ENCODE measurements at regions not wholly inside any gene's neighbourhood (a gene's known extent, or its start where the extent isn't known, plus 50 kb on each side); places are given as distances from the start of the nearest gene placed in this dataset.

GRCh38 chr4:26039639-26040359, 125.8 kb downstream of the SMIM20 start:
- Histone ChIP-seq H3K4me1 (ENCODE audit: insufficient read depth) (no peaks in the 10 kb centered on the region), H3K36me3 (ENCODE audit: insufficient read depth) (no peaks in the 10 kb centered on the region), H3K4me3 (ENCODE audit: low read depth, low read length) (no peak overlapping the region), H3K27ac (ENCODE audit: low read depth) (no peak overlapping the region)
- DNase-seq (ENCODE audit: extremely low spot score) = no peak
- 59% methylated on average over 9 of the region's 9 CpGs for WGBS

- no peak overlapping the region for H3K4me3 ChIP-seq (ENCODE audit: low read depth, low read length)
- no peak overlapping the region for H3K27ac ChIP-seq (ENCODE audit: low read depth)
- H3K4me1 ChIP-seq (ENCODE audit: insufficient read depth) = no peaks in the 10 kb centered on the region
- DNase-seq (ENCODE audit: extremely low spot score) = no peak
- H3K36me3 ChIP-seq (ENCODE audit: insufficient read depth) = no peaks in the 10 kb centered on the region
- WGBS = 72% methylated on average over 2 of the region's 2 CpGs
Measured at GRCh38 chr4:26044524-26044923, 130.5 kb downstream of the SMIM20 start.

GRCh38 chr4:26044983-26045382, 131.0 kb downstream of the SMIM20 start:
- no peak for DNase-seq (ENCODE audit: extremely low spot score)
- 90% methylated on average over 4 of the region's 4 CpGs for WGBS
- Histone ChIP-seq H3K4me3 (ENCODE audit: low read depth, low read length) (no peak overlapping the region), H3K27ac (ENCODE audit: low read depth) (no peak overlapping the region), H3K4me1 (ENCODE audit: insufficient read depth) (no peaks in the 10 kb centered on the region), H3K36me3 (ENCODE audit: insufficient read depth) (no peaks in the 10 kb centered on the region)

- DNase-seq (ENCODE audit: extremely low spot score) = no peak
- peak overlapping the region; percentile 68 for H3K27ac ChIP-seq (ENCODE audit: low read depth)
- H3K4me1 ChIP-seq (ENCODE audit: insufficient read depth) = no peaks in the 10 kb centered on the region
- H3K36me3 ChIP-seq (ENCODE audit: insufficient read depth) = no peaks in the 10 kb centered on the region
- 90% methylated on average over 5 of the region's 5 CpGs for WGBS
- H3K4me3 ChIP-seq (ENCODE audit: low read depth, low read length) = no peak overlapping the region
Measured at GRCh38 chr4:26047795-26048194, 133.8 kb downstream of the SMIM20 start.

- no peaks in the 10 kb centered on the region for H3K4me1 ChIP-seq (ENCODE audit: insufficient read depth)
- DNase-seq (ENCODE audit: extremely low spot score) = peak; percentile 84
Measured at GRCh38 chr4:26048378-26048882, 134.4 kb downstream of the SMIM20 start.

DNA sequence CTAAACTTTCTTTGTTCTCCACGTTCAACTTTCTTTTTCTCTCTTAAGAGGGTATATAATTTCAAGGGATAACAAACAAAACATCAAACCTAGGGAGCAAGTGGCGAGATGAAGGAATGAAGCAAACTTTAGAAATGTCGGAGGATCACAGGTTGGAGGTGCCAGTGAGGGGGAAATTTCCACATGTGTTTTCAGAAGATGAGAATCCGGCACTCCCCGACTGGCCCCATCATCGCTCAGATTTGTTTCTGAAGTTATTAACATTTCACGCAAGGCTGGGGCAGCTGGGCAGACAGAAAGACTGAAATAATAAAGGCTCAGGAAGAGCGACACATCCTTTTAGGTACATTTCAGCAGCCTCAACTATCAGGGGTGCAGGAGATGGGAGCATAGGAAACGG, 134.9 kb downstream of the SMIM20 start:
- DNase-seq (ENCODE audit: extremely low spot score) = no peak
- no peak overlapping the region for H3K4me3 ChIP-seq (ENCODE audit: low read depth, low read length)
- H3K4me1 ChIP-seq (ENCODE audit: insufficient read depth) = no peaks in the 10 kb centered on the region
- H3K27ac ChIP-seq (ENCODE audit: low read depth) = peak overlapping the region; percentile 61
- WGBS = 58% methylated on average over 9 of the region's 9 CpGs
- no peaks in the 10 kb centered on the region for H3K36me3 ChIP-seq (ENCODE audit: insufficient read depth)

More at GRCh38 chr4:26048378-26048882, 134.4 kb downstream of the SMIM20 start:
- Histone ChIP-seq H3K27ac (ENCODE audit: low read depth) (peak overlapping the region; percentile 68), H3K36me3 (ENCODE audit: insufficient read depth) (no peaks in the 10 kb centered on the region), H3K4me3 (ENCODE audit: low read depth, low read length) (no peak overlapping the region)
- 43% methylated on average over 12 of the region's 12 CpGs for WGBS

DNA sequence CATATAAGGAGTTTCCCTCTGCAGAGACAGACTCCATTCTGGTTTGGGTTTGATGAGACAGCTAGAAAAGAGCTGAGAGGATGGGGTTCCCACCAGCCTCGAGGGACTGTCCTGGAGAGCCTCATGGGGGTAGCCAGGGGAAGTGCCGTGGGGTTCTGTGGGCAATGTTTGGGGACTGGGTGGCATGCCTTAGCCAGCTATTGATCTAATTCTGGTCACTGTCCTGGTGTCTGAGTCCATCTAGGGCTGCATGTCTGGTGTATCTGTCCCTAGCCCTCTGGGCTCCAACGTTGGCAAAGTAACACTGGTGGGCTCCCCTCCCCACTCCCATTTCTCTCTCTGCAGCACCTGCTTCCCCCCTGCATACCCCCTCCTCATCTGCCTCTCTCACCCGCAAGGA, 135.4 kb downstream of the SMIM20 start:
- Histone ChIP-seq H3K36me3 (ENCODE audit: insufficient read depth) (no peaks in the 10 kb centered on the region), H3K27ac (ENCODE audit: low read depth) (peak overlapping the region; percentile 61), H3K4me1 (ENCODE audit: insufficient read depth) (no peaks in the 10 kb centered on the region), H3K4me3 (ENCODE audit: low read depth, low read length) (no peak overlapping the region)
- DNase-seq (ENCODE audit: extremely low spot score) = no peak
- WGBS = 87% methylated on average over 4 of the region's 4 CpGs

DNA sequence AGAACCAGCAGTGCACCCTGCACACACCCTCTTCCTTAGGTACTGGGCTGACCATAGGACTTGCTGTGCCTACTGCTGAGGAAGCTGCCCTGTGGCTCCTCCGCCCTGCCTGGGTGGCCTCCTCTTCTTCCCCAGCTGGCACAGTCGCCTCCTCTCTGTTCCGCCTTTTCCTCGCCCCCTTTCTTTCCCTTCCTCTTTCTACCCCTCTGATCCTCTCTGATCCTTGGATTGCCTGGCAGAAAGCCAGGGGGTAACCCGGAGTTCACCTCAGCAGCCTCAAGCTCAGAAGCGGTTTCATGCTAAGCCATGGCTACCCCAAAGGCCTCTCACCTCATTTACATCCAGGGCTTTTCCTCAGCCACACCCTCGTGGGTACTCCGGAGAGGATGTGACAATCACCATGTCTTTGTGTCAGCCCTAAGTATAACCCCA, 136.2 kb downstream of the SMIM20 start:
- 85% methylated on average over 8 of the region's 8 CpGs for WGBS
- no peak overlapping the region for H3K27ac ChIP-seq (ENCODE audit: low read depth)
- no peaks in the 10 kb centered on the region for H3K36me3 ChIP-seq (ENCODE audit: insufficient read depth)
- H3K4me1 ChIP-seq (ENCODE audit: insufficient read depth) = no peaks in the 10 kb centered on the region
- no peak for DNase-seq (ENCODE audit: extremely low spot score)
- H3K4me3 ChIP-seq (ENCODE audit: low read depth, low read length) = no peak overlapping the region

DNA sequence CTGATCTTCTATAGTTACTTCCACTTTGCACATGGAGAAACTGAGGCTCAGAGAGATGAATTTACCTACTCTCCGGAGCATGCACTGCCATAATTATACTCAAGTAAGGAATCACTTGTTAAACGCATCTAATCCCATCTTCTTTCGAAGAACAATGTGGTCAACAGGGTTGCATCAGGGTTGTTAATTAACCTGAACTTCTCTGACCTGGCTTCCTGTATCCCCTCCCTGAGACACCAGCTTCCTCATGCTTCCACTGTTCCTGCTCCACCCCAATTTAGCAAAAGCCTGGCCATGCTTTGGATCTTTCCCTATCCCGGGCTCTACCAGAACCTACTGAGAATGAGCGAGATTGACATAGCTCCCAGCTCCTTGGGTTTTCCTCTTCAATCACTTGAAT, 136.7 kb downstream of the SMIM20 start:
- no peaks in the 10 kb centered on the region for H3K4me1 ChIP-seq (ENCODE audit: insufficient read depth)
- H3K36me3 ChIP-seq (ENCODE audit: insufficient read depth) = no peaks in the 10 kb centered on the region
- 88% methylated on average over 5 of the region's 5 CpGs for WGBS
- no peak for DNase-seq (ENCODE audit: extremely low spot score)
- H3K4me3 ChIP-seq (ENCODE audit: low read depth, low read length) = no peak overlapping the region
- H3K27ac ChIP-seq (ENCODE audit: low read depth) = no peak overlapping the region

DNA sequence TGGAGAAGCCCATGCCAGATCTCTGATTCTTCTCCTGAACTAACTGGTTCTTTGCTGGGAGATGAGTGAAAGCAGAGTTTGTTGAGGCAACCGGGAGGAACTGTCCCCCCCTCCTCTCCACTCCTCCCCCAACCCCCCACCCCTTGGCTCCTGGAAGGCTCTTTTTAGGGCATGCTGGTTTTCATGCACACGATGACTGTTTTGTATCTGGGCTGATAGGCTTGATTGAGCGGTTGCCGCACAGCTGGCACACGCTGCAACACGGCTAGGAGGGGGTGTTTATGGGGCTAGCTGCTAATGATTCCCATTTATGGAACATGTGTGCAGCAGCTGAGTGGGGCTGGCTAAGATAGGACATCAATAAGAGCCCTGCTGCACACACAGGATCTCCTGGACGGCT, 137.2 kb downstream of the SMIM20 start:
- WGBS = 57% methylated on average over 7 of the region's 7 CpGs
- Histone ChIP-seq H3K4me1 (ENCODE audit: insufficient read depth) (no peaks in the 10 kb centered on the region), H3K27ac (ENCODE audit: low read depth) (no peak overlapping the region), H3K4me3 (ENCODE audit: low read depth, low read length) (no peak overlapping the region), H3K36me3 (ENCODE audit: insufficient read depth) (no peaks in the 10 kb centered on the region)
- DNase-seq (ENCODE audit: extremely low spot score) = no peak

DNA sequence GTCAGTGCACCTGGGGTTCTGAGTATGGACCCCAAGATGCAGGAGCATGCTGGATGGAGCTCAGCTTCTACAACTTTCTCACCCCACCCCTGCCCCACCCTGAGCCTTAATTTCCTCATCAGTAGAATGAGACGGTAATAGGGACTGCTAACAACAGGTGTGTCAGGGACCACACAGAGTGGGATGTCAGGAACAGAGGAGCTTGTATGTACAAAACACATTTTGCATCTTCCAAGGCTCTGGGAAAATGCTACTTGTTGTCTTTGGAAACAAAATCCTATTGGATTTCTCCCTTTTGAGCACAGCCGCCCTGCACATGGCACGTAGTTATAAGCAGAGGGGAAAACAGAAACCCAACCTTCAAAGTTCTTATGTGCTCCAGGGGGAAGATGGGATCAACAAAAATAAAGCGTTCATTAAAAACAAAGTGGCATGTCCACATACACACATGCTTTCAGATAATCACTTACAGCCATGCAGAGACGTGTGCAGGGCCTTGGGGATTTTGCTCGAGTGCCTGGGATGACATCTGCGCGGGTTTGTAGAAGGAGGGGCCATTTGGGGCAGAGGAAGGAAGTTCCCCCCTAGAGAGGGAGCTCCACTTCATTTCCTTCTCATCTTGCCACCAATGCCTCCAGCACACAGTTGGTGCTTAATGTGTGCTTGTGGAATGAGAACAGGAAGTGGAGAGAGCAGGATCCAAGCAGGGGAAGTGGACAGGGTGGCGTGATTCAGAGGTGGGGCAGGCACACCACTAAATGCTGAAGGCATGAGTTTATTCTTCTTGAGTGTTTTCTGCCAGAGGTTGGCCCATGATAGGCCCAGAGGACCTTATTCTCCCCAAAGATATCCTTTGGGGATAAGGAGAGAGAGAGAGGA, 138.9 kb downstream of the SMIM20 start:
- Histone ChIP-seq H3K36me3 (ENCODE audit: insufficient read depth) (no peaks in the 10 kb centered on the region), H3K27ac (ENCODE audit: low read depth) (no peak overlapping the region), H3K4me1 (ENCODE audit: insufficient read depth) (no peaks in the 10 kb centered on the region), H3K4me3 (ENCODE audit: low read depth, low read length) (no peak overlapping the region)
- DNase-seq (ENCODE audit: extremely low spot score) = no peak
- 85% methylated on average over 9 of the region's 9 CpGs for WGBS

DNA sequence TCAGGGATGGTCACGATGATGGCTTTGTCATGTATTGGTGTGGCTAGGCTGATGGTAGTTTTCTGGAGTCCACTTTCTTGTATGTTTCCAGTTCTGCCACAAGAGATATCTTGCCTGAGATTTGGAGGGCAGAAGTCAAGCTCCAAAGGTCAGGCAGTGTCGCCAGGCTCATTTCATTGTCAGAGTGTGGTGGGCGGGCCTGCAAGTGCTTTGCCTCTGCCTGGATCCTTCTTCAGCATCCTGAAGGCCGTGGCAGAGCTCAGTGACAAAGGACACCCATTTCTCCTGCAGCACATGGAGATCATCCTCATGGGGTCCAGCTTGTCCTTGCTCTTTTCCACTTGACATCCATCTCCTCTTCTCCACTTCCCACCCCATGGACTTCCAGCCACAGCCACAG, 139.7 kb downstream of the SMIM20 start:
- Histone ChIP-seq H3K4me1 (ENCODE audit: insufficient read depth) (no peaks in the 10 kb centered on the region), H3K36me3 (ENCODE audit: insufficient read depth) (no peaks in the 10 kb centered on the region), H3K27ac (ENCODE audit: low read depth) (no peak overlapping the region), H3K4me3 (ENCODE audit: low read depth, low read length) (no peak overlapping the region)
- 91% methylated on average over 4 of the region's 4 CpGs for WGBS
- DNase-seq (ENCODE audit: extremely low spot score) = no peak

GRCh38 chr4:26055855-26056254, 141.8 kb downstream of the SMIM20 start:
- no peaks in the 10 kb centered on the region for H3K4me1 ChIP-seq (ENCODE audit: insufficient read depth)
- no peak for DNase-seq (ENCODE audit: extremely low spot score)
- 93% methylated on average over 5 of the region's 5 CpGs for WGBS
- no peaks in the 10 kb centered on the region for H3K36me3 ChIP-seq (ENCODE audit: insufficient read depth)
- no peak overlapping the region for H3K27ac ChIP-seq (ENCODE audit: low read depth)
- no peak overlapping the region for H3K4me3 ChIP-seq (ENCODE audit: low read depth, low read length)

DNA sequence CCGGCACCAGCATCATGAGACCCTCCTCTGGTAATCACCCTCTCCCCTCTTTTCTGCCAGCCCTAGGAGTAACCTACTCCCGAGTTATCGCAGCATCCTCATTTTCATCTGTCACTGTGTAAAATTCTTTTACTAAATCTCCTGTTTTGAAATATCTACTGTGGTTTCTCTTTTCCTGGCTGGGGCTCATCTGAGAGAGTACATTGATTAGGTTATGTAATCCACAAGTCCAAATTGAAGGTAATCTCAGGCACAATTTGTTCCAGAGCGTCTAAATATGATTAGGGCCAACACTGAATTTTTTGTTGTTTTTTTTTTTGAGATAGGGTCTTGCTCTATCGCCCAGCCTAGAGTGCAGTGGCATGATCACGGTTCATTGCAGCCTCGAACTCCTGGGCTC, 142.4 kb downstream of the SMIM20 start:
- DNase-seq (ENCODE audit: extremely low spot score) = no peak
- 95% methylated on average over 7 of the region's 7 CpGs for WGBS
- H3K4me3 ChIP-seq (ENCODE audit: low read depth, low read length) = no peak overlapping the region
- H3K4me1 ChIP-seq (ENCODE audit: insufficient read depth) = no peaks in the 10 kb centered on the region
- no peaks in the 10 kb centered on the region for H3K36me3 ChIP-seq (ENCODE audit: insufficient read depth)
- H3K27ac ChIP-seq (ENCODE audit: low read depth) = no peak overlapping the region

Data from urinary bladder (tissue), 3 donors.